Activated CD4-positive, CD25-positive, alpha-beta regulatory T cell treated with anti-CD3 and anti-CD28 coated beads, Interleukin-2, amount 50 U/mL, for 24 hours (primary cell): ENCODE measurements at regions not wholly inside any gene's neighbourhood (a gene's known extent, or its start where the extent isn't known, plus 50 kb on each side); places are given as distances from the start of the nearest gene placed in this dataset.
A peak's percentile ranks its signal among the peaks of the same experiment; 100 is the strongest.
"Not testable (repeated sequence)": the region's sequence is repeated elsewhere in the genome, so short reads cannot be mapped to it uniquely, and the experiment has no call there.

Source experiments
- ATAC-seq, 2 donors: fragments of 150-1000 bp; cut with Tn5 transposase; one replicate each; pipeline ENCODE4 v1.10.0; 2021; ENCODE audit warnings: mild to moderate bottlenecking in 1 of 2, moderate library complexity in 1 of 2

GRCh38 chr3:15851735-15852134 is 54.0 kb upstream of the ANKRD28 start:
- ATAC-seq, result no peak

- peak; percentile 56 to 60 for ATAC-seq
These were observed 61.0 kb upstream of the ANKRD28 start for GRCh38 chr3:15858547-15859506.

GRCh38 chr3:15859507-15860013 is 61.8 kb upstream of the ANKRD28 start:
- peak; percentile 84 to 85 for ATAC-seq

GRCh38 chr3:15860014-15860934 is 62.5 kb upstream of the ANKRD28 start:
- ATAC-seq, result peak; percentile 74 to 75

- ATAC-seq, result no peak
These were observed 63.4 kb upstream of the ANKRD28 start for GRCh38 chr3:15861163-15861562.

GRCh38 chr3:15872807-15873206 is 75.0 kb upstream of the ANKRD28 start:
- no peak for ATAC-seq

GRCh38 chr3:15873415-15873814 is 75.6 kb upstream of the ANKRD28 start:
- no peak for ATAC-seq

- peak in 1 of 2 donors; percentile 65 for ATAC-seq
These were observed 77.4 kb upstream of the ANKRD28 start for GRCh38 chr3:15875016-15875689.

- ATAC-seq, result no peak
These were observed 78.9 kb upstream of the ANKRD28 start for GRCh38 chr3:15876669-15877068.

GRCh38 chr3:15877813-15878212 is 80.0 kb upstream of the ANKRD28 start:
- ATAC-seq, result no peak

- not testable (repeated sequence) for ATAC-seq
These were observed 82.0 kb upstream of the ANKRD28 start for GRCh38 chr3:15879787-15880186.

GRCh38 chr3:15882577-15882976 is 84.8 kb upstream of the ANKRD28 start:
- no peak for ATAC-seq

- ATAC-seq, result no peak
These were observed 86.4 kb upstream of the ANKRD28 start for GRCh38 chr3:15884132-15884531.

- ATAC-seq, result no peak
These were observed 88.7 kb upstream of the ANKRD28 start for GRCh38 chr3:15886521-15886920.

GRCh38 chr3:15887261-15887660 is 89.5 kb upstream of the ANKRD28 start:
- no peak for ATAC-seq

GRCh38 chr3:15889936-15890335 is 92.2 kb upstream of the ANKRD28 start:
- no peak for ATAC-seq

GRCh38 chr3:15892311-15893227 is 94.8 kb upstream of the ANKRD28 start:
- ATAC-seq, result no peak

GRCh38 chr3:15894382-15894781 is 96.6 kb upstream of the ANKRD28 start:
- no peak for ATAC-seq

- ATAC-seq, result no peak
These were observed 98.7 kb upstream of the ANKRD28 start for GRCh38 chr3:15896500-15896899.

- ATAC-seq, result no peak
These were observed 101.6 kb upstream of the ANKRD28 start for GRCh38 chr3:15899388-15899787.

GRCh38 chr3:15903164-15903563 is 105.4 kb upstream of the ANKRD28 start:
- ATAC-seq, result no peak
